ENCODE measurements at regions not wholly inside any gene's neighbourhood (a gene's known extent, or its start where the extent isn't known, plus 50 kb on each side); places are given as distances from the start of the nearest gene placed in this dataset.
A peak's percentile ranks its signal among the peaks of the same experiment; 100 is the strongest.

DNA sequence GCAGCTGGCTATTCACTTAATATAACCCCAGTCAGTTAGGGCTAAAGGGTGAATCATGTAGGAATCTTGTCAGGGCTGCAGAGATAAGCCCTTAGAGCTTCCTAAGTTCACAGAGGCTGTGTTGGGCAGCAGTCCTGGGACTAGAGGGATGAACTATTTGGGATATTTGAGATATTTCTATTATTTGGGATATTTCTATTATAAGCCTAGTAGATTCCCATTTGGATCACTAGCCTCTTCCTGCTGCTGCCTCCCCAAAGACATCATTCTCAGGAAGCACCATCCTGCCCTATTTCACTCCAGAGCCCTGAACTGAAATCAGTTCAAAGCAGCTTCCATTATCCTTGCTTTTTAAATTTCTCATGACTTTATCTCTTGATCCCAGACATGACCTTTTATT, 501.3 kb downstream of the NUF2 start:
- DNase-seq, result no peak

DNA sequence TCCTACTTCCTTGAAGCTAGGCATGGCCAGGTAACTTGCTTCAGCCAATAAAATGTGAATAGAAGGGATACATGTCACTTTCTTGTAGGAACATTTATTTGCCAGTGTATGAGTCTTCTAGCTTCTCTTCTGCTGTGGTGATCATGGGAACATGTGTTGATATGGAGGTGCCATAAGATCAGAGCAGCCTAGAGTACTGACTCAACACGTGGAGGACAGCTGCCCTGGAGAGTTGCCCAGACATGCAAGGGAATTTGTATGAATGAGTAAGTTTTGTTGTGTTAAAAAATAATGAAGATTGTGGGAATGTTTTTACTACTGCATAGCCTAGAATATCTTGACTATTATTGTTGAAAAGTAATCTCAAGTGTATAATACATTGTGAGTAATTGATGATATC, 502.3 kb downstream of the NUF2 start:
- DNase-seq, result no peak

DNA sequence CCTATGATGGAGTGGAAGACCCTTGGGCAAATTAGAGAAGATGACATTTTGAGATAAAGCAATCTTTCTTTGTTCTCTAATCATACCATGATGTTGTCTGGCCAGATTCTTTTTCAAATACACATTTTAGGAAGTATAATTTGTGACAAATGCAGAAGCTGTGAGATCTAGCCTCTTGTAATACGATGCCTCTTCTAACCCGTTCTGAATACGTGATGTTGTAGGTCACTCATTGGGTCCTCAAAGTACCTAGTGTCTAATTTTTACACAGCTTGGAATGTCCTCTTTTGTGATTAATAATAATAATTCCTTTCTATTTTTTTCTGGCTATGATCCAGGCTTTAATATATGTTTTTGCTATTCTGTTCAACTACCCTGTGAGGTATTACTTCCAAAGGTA, 502.7 kb downstream of the NUF2 start:
- DNase-seq, result no peak

DNA sequence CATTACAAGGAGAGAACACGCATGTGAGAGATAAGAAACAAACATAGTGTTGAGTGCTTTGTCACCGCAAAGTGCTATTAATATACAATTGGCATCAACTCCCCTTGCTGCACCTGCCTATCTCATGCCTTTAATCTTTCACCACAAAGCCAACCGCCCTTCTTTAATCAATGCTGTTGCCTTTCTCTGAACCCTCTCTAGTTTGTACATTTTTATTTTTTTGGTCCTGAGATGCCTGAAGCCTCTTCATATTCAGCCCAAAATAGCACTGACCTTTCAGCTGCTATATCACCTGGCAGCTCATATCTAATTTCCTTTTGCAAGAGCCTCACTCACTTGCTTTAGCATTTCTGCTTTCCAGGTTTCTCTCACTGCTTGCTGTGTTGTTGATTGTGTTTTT, 504.7 kb downstream of the NUF2 start:
- DNase-seq, result no peak

DNA sequence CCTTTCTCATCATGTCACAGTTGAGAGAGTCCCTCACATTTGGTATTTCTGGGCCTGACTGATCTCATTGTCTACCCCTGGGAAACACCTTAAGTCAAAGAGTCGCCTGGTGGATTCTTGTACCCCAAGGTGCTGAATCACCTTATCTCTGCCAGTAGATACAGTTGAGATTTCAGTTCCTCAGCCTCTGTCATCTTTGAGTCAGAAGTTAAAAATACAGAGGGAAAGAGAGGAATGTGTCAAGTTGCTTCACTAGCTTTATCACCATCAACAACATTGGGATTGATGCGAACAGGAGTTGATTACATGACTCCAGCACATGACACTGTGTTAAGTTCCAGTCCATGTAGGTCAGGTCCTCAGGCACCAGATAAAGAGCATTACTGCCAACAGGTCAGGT, 513.0 kb downstream of the NUF2 start:
- no peak for DNase-seq

DNA sequence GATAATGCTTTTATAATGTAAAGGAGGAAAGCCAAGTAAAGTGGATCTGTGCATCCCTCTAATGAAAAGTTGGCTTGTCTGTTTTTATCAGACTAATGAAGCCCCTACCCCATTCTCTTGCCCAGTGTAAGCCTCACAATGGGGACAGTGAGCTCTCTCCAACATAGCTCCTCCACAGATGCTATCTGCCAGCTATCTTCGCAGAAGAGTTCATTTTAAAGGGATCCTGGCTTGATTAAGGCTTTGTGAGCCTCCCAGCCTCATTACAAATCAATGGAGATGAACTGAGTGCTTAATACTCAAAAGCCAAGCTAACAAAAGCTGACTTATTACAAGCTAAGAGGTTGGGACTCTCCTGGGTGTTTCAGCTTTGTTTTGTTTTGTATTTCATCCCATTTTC, 514.7 kb downstream of the NUF2 start:
- DNase-seq, result no peak

DNA sequence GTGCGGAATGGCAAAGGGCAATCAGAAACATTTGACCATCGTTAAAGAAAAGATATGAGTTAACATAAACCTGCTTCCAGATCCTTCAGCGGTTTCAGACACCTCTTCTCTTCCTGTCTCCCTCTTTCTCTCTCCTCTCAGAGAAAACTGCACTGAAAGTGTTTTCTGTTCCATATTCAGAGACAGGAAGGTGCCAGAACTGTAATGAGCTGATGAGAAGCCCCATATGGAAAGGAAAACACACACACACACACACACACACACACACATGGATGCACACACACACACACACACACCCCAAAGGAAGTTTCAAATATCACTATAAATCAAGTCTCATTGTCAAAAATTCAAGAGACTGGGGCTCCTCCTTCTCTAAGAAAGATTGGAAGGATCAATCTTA, 515.5 kb downstream of the NUF2 start:
- DNase-seq, result no peak

DNA sequence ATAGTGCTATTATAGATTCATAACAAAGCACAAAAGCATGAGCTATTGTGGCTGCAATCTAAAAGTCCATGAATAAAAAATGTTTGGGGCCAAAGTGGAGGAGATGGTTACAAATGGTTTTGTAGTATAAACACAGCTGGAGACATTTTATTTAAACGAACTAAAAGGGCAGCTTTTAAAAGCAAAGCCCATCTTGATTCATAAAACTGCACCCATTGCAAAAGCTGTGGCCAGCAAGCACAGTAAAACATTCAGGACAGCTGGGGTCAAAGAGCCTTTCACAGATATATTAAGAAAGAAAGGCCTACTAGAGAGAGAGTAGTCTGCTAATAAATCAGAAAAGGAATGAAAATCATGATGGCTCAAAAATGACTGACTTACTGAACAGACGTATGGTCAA, 520.8 kb downstream of the NUF2 start:
- no peak for DNase-seq

DNA sequence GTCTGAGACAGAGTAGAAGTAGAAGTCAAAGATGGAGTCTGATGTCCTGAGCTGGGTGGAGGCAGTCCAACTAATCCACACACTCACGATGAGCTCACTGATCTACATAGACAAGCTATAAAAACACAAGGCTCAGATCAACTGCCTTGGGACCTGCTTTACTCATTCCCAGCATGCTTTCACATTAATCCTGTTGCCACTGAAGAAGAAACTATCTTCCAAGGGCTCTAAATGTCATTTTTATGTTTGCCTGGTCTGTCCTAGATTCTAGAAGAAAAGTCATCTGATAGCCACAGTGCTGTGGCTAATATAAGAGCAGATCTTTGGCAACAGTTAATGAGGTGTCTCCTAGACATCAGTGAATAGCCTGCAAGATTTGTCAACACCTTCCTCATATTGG, 522.7 kb downstream of the NUF2 start:
- no peak for DNase-seq

DNA sequence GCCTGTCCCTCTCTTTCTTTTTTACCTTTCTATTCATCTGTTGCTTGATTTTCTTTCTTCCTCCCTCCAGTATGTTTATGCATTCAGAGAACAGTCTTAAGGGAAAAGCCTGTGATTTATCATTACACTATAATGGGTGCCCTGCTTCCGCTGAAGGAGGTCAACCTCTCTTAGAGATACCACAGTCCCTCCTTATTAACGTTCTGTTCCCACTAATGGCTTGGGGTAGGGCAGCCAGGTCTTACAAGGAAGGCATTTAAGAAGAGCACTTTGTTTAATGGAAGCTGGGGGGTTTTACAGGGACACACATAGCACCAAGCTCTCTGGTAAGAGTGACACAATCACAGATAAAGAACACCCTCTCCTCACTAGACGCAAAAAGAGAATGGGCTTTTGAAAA, 523.5 kb downstream of the NUF2 start:
- DNase-seq, result no peak

DNA sequence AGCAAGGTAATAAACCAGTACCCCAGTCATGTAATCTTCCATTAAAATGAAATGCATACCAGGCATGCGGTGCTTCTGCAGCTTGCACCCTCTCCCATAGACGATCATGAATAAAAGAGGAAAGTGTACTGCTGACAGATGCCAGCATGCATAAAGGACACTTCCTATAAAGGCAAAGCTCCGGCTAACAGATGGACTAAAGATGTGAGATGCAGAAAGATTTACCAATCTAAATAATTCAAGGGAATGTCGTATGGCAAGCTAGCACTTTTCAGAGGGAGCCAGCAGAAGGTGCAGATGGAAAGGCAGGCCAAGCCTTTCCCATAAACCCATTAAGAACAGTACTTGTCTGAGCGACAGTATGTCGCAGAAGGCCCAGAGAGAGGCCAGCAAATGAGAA, 542.0 kb downstream of the NUF2 start:
- DNase-seq, result peak; percentile 82

DNA sequence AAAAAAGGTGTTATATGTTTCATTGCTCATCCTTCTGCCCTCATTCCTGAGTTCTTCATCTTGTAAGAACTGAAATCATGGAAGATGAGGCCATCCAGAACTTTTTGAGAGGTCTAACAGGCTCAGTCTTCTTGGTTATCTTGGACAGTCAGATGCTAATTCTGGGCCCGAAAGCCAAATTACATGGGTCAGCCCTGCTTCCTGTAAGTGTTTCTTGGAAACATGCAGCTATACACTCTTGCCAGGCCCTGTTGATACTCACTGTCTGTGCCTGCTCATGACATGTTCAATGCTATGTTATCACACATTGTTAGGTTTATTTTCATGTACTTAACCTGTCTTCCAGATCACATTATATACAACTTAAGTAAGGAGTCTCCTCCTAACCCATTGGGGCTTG, 542.5 kb downstream of the NUF2 start:
- DNase-seq, result no peak

DNA sequence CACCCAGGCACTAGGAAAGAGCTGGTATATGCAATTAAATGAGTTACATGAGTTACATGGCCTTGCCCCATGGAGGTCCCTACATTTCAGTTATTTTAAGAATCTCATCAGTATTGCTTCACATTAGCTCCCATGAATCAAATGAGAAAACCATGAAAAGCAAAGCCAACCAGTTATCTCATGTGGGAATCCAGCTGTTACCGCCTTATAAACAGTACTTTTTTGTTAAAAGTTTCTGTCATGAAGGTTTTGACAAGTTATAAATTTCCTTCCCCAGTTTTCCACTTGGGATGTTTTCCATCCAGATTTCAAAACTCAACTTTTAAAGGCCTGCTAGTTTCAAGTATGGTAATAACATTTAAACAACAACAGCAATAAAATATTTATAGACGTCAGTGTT, 544.8 kb downstream of the NUF2 start:
- no peak for DNase-seq

DNA sequence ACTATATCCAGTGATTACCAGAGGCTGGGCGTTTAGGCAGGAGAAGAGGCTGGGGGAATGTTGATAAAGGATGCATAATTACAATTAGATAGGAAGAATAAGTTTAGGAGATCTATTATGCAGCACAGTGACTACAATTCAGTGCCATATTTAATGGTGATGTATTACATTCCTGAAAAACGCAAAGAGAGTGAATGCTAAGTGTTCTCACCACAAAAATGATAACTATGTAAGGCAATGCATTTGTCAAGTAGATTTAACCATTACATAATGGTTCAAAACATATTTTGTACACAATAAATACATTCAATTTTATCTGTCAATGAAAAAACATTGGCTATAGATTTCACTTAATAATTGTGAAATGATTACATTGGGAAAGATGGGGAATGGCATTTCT, 548.9 kb downstream of the NUF2 start:
- no peak for DNase-seq

DNA sequence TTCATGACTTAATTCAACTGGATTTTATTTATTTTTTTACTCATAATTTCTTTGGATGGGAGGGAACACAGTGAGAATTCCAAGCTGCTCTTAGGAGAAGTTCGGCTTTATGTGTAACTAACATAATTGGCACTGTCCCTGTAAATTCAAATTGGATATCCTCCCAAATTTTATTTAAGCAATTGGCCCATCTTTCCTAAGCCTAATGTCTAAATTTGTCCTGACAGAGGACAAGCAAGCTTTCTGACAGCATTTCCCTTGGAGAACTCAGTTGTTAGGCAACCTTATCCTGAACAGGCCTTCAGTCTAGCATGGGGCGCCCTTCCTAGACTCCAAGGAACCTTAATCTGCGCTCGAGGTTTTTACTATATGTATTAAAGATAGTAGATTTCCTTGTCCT, 550.3 kb downstream of the NUF2 start:
- DNase-seq, result no peak

DNA sequence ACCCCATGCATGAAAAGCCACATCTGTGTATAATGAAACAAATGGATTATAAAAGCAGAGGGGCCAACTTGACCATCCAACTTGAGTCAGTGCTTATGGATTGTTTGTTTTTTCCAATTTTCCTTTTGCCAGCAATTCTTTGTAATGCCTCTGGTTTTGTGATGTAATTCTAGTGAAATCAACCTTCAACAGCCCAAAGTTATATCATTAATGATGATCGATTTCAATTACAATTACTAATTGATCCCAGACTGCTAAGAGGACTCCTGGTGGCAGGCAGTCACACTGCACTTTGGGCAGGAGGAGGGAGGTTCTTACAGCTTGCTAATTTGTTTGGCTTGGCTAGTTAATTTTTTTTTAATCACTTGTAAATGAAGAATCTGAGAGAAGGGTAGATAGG, 552.3 kb downstream of the NUF2 start:
- no peak for DNase-seq

DNA sequence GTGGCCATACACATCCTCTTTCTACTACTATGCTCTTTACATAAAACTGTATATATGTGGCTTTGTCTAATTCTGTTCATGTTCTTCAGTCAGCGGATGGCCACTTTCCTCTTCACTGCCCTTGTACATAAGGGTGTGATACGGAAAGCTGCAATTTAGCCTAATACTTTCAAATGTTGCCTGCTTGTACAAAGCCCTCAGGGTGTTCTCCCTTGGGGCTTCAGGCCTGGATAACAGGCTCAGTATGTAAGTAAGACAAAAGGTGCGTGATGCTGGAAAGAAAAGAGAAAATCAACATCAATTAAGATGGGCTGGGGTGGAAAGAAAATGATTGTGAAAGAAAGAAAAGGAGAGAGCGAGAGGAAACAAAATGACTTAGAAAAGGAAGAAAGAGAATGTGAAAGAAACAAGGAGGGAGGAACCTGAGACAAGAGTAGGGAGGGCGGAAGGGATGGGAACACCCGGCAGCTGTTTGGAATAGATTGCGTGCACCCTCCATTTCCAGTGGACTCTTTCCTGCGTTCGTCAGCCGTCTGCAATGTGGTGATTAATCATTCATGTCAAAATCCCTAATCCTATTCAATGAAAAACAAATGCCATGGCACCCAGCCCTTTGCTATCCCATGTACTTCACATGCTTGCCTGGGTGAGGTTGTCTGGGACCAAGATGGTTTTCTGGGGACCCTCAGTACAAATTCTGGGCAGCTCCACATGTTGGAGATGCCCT, 553.6 kb downstream of the NUF2 start:
- DNase-seq, result no peak

DNA sequence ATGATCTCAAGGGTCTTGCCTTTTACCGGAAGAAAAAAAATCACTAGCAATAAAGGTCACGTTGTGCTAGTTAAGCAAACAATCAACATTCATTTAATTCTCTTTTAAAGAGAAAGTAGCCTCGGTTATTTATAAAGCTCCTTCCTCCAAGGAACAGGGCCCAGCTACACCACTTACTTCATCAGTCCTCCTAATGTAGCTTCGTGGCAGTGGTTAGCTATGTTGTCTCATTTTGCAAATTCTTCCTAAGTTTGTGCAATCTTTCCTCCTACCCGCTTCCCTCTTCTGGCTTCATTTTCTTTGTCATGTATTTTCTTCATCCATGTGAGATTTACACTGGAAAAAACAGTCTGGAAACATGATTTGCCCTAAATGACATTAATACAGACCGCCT, 554.2 kb downstream of the NUF2 start:
- DNase-seq, result no peak

DNA sequence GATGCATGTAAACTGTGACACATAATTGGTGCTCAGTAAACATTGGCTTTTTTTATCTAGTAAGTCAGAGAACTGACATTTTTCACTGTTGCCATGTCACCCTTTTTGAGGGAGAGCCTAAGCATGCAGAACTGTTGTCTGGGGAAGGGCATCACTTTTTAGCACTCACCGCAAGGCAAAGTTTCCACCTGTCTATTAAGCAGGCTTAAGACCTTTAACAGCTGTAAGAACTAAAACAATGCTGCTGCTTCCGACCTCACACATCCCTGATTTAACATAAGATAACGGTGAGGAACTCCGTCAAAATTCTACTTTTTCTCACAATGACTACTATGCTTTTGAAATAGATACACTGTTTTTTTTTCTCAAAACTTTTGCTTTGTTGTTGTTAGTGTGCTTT, 554.8 kb downstream of the NUF2 start:
- no peak for DNase-seq

DNA sequence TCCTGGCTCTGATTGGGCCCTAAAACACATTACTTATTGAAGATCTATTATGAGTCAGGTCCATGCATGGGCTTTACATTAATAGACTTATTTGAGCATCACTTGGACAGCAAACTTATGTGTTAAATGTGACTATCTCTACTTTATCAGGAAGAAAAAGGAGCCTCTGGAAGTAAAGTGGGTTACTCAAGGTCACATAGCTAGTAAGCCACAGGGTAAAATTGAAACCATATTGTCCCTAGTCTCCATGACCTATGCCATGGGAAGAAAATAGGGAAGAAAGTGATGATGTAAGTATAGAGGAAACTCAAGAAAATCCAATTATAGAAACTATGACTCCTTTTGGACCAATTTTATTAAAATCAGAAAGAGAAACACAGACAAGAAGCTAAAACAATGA, 555.3 kb downstream of the NUF2 start:
- no peak for DNase-seq

DNA sequence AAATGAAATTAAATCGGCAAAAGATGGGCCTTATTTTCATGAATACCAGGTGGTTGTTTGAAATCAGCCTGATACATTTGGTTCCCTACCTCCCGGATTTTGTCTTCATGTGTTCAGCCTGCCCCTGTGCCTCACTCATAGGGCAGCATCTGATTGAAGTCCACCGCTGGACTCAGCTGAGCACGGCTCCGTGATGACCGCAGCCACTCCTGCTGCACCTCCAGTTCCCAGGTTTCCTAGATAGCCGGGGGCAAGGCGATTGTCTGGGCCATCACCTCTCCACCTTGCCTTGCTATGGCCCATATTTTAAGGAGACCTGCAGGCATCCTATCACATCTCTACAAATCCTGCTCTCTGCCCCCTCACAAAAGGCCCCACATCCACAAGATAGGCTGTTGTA, 563.8 kb downstream of the NUF2 start:
- DNase-seq, result no peak

DNA sequence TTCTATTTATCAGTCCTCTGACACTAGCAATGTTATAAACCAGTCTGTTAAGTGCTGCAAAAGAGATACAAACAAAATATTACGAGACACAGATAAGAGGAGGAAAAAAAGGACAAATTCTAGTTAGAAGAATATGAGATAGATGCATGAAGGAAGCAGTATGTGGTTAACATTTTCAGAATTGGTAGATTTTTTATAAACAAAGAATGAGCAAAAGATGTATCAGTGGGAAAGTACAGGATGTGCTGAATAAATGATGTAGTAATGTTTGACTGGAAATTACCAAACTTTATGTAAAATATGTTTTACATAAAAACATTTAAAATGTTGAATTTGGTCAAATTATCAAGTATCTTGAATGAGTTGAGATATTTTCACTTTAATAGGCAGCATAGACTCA, 574.2 kb downstream of the NUF2 start:
- no peak for DNase-seq

DNA sequence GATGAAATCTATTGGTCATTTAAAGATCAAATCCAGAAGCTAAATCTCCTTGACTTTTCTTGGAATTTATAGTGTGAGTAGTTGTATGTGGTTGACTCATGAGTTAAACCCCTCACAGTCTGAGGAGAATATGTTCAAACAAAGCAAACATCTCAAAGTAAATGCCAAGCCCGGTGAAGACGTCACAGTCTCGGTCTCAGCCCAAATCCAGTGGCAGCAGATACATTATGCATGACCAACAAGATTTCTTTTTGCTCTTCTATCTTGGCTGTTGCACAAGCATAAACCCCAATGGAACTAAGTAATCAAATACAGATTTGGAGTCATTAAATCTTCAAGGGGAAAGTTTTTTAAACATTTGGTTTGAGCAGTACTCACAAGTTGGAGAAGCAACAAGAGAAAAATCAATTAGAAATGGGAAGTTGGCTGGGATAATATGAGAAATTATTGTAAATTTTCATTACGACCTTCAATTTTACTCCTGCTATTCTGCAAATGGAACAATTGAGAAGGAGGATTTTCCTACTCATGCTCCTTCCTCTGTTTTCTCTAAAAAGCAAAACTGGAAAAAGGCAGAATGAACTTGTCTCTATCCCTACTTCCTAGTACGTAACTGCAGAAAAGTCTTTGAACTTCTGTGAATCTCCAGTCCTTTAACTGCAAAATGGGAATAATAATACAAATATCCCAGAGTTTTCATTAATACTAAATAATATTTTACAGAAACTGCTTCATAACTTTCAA, 575.8 kb downstream of the NUF2 start:
- no peak for DNase-seq

DNA sequence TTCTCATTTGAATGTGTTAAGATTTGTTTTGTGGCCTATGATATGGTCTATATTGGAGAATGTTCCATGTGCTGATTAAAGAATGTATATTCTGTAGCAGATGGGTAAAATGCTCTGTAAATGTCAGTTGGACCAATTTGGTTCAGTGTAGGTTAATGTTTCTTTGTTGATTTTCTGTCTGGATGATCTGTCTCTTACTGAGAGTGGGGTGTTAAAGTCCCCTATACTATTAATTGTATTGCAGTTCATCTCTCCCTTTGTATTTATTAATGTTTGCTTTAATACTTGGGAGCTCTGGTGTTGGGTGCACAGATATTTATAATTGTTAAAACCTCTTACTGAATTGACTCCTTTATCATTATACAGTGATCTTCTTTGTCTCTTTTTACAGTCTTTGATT, 584.5 kb downstream of the NUF2 start:
- DNase-seq, result no peak

Measured in NCI-H1694 (cell line).